K562 (cell line): ENCODE measurements at regions not wholly inside any gene's neighbourhood (a gene's known extent, or its start where the extent isn't known, plus 50 kb on each side); places are given as distances from the start of the nearest gene placed in this dataset.

ENCODE experiments used
- ATAC-seq: fragments of 200-7000 bp; cut with Tn5 transposase; 3 replicates; pipeline ENCODE4 v1.9.1; 2020; ENCODE audit warnings: moderate library complexity
- BruUV-seq: library from RNA; stranded (reverse); fragments of 400-500 nt; replicated peaks from 2 replicates; lab custom pipeline; 2021; lab: Mats Ljungman, UMichigan
- CTCF ChIA-PET: fragments of 300-600 bp; formaldehyde crosslinking; extraction: SDS; loops from one replicate; lab custom pipeline; 2021; ENCODE audit warnings: low intra/inter-chr PET ratio; lab: Yijun Ruan, JAX
- POLR2A ChIA-PET: fragments of 300-600, 350-650 bp; sonication (Branson Sonifier 250); formaldehyde crosslinking; extraction: SDS; loops from one replicate; lab custom pipeline; 2021; ENCODE audit warnings: antibody characterized with exemption, inconsistent platforms; lab: Yijun Ruan, JAX
- DNase-seq, 4 experiments: peaks; one replicate each; pipeline versions ENCODE4 v3.0.0 to v3.0.0-alpha.2; 2011 to 2018; ENCODE audit warnings: low spot score in 3 of 4, mixed read lengths in 3 of 4; ENCODE audit errors: extremely low read depth in 1 of 4
- FAIRE-seq: peaks from 2 replicates; lab custom pipeline; 2011; peaks lifted over from hg19 to GRCh38; lab: Jason Lieb, UNC
- H2AFZ ChIP-seq: 2 replicates; pipeline ENCODE4 v1.6.0; 2011; ENCODE audit warnings: low read depth, low read length, control low read depth, inconsistent platforms
- H3K27ac ChIP-seq: fragments of 200-600 bp; 3 replicates; pipeline ENCODE4 v1.8.0; 2011; ENCODE audit warnings: low read depth, mild to moderate bottlenecking, control low read depth, inconsistent platforms, low read length, moderate library complexity, mixed read lengths; ENCODE audit errors: extremely low read depth
- H3K27me3 ChIP-seq, 2 experiments: fragments of 300-600 bp in 1 of 2; 2 replicates in 1 of 2; 3 replicates in 1 of 2; pipeline versions ENCODE4 v1.6.0 to v1.8.0; 2011; ENCODE audit warnings: inconsistent platforms in 2 of 2, low read length in 2 of 2, mild to moderate bottlenecking in 1 of 2, mixed read lengths in 1 of 2, moderate library complexity in 1 of 2; ENCODE audit not compliant: control insufficient read depth in 2 of 2, insufficient read depth in 2 of 2
- H3K36me3 ChIP-seq: fragments of 300-600 bp; 3 replicates; pipeline ENCODE4 v1.8.0; 2011; ENCODE audit warnings: mild to moderate bottlenecking, low read length, inconsistent platforms; ENCODE audit not compliant: control insufficient read depth, insufficient read depth
- H3K4me1 ChIP-seq, 2 experiments: fragments of 200-600 bp in 1 of 2; replicated peaks in 1 of 2; 2 replicates in 1 of 2; 3 replicates in 1 of 2; pipeline versions ENCODE4 v1.5.1 to v1.8.0; 2011; ENCODE audit warnings: inconsistent platforms in 2 of 2, low read length in 2 of 2, mild to moderate bottlenecking in 1 of 2, mixed read lengths in 1 of 2, moderate library complexity in 1 of 2; ENCODE audit not compliant: control insufficient read depth in 2 of 2, insufficient read depth in 2 of 2
- H3K4me2 ChIP-seq: 2 replicates; pipeline ENCODE4 v1.6.1; 2011; ENCODE audit warnings: low read length, control low read depth, inconsistent platforms, mixed read lengths; ENCODE audit not compliant: insufficient read depth
- H3K4me3 ChIP-seq: fragments of 200-600 bp; sonication (generic), shearing (Covaris generic); 2 replicates; pipeline ENCODE4 v1.5.1; 2016; ENCODE audit warnings: control low read depth, inconsistent platforms
- H3K79me2 ChIP-seq: fragments of 200-600 bp; 3 replicates; pipeline ENCODE4 v1.8.0; 2011; ENCODE audit warnings: low read length, inconsistent platforms; ENCODE audit not compliant: control insufficient read depth, insufficient read depth
- H3K9ac ChIP-seq, 2 experiments: 2 replicates each; pipeline versions ENCODE4 v1.6.0 to v1.6.1; 2011; ENCODE audit warnings: low read depth in 2 of 2, low read length in 2 of 2, control low read depth in 1 of 2, inconsistent platforms in 1 of 2, mild to moderate bottlenecking in 1 of 2, mixed read lengths in 1 of 2; ENCODE audit not compliant: insufficient read depth in 1 of 2
- H3K9me1 ChIP-seq: one replicate; pipeline ENCODE4 v1.6.0; 2011; ENCODE audit warnings: inconsistent platforms, mild to moderate bottlenecking, low read length, moderate library complexity; ENCODE audit not compliant: control insufficient read depth, insufficient read depth
- H3K9me3 ChIP-seq: replicated peaks from 2 replicates; pipeline ENCODE4 v1.5.1; 2011; ENCODE audit warnings: low read depth, low read length, inconsistent platforms; ENCODE audit not compliant: control insufficient read depth, insufficient read depth
- H4K20me1 ChIP-seq: replicated peaks from 2 replicates; pipeline ENCODE4 v1.6.1; 2011; ENCODE audit warnings: low read length, inconsistent platforms, mixed read lengths; ENCODE audit not compliant: control insufficient read depth, insufficient read depth
- HNRNPH1 ChIP-seq: fragments of 200-400 bp; formaldehyde crosslinking; optimal IDR thresholded peaks from 2 replicates; pipeline ENCODE3; 2017; ENCODE audit warnings: low read depth, mild to moderate bottlenecking, low read length, moderate library complexity
- MIER1 ChIP-seq: fragments of 450-650 bp; IDR thresholded peaks from 2 replicates; pipeline ENCODE4 v1.6.1; 2016; ENCODE audit warnings: antibody characterized with exemption, mild to moderate bottlenecking, low read depth
- RNF219 ChIP-seq: fragments of 250-450 bp; sonication (Bioruptor Pico); IDR thresholded peaks from 2 replicates; pipeline ENCODE4 v1.5.0; 2022; ENCODE audit warnings: mild to moderate bottlenecking
- SMARCA4 ChIP-seq: fragments of 450-650 bp; IDR thresholded peaks from 2 replicates; pipeline ENCODE4 v1.6.1; 2016
- STAT5A ChIP-seq: IDR thresholded peaks from 2 replicates; pipeline ENCODE4 v1.6.1; 2012; ENCODE audit warnings: low read length, inconsistent platforms, borderline replicate concordance
- ZNF717 ChIP-seq: fragments of 250-450 bp; sonication (Bioruptor Pico); IDR thresholded peaks from 2 replicates; pipeline ENCODE4 v1.5.0; 2021
- ZSCAN29 ChIP-seq: fragments of 450-650 bp; IDR thresholded peaks from 2 replicates; pipeline ENCODE4 v1.6.1; 2017
- WGBS: fragments of 100-300 bp; shearing (Covaris generic); methylation state at CpG from one replicate; pipeline ENCODE4 v1.1.6; 2016; ENCODE audit warnings: low coverage, mixed read lengths; ENCODE audit not compliant: insufficient coverage; ENCODE audit errors: missing lambda C conversion rate; 5-methylcytosine and 5-hydroxymethylcytosine counted together
- in situ Hi-C: fragments of 300-500 bp; cut with MboI; formaldehyde crosslinking; loops from 4 replicates; pipeline ENCODE4 v1.15.0; 2018; ENCODE audit warnings: inconsistent platforms, mixed read lengths
- intact Hi-C: fragments of 100-400 bp; cut with micrococcal nuclease; formaldehyde crosslinking; loops from 2 replicates; pipeline ENCODE4 v1.14.2; 2022

- no peak overlapping the region for H2AFZ ChIP-seq
- no peaks in the 10 kb centered on the region for H3K9me3 ChIP-seq
- no peak overlapping the region for H3K9ac ChIP-seq
- intact Hi-C loops (no loop called here), in situ Hi-C loops (no loop called here)
- POLR2A ChIA-PET = no interaction called here
- DNase-seq (no peak), FAIRE-seq (no peak), ATAC-seq (no peak)
- no peak overlapping the region for H3K4me3 ChIP-seq
- no peak for TF ChIP-seq HNRNPH1
- TF ChIP-seq ZNF717 = no peak
- TF ChIP-seq ZSCAN29 = no peak
- no peak overlapping the region for H3K4me2 ChIP-seq
- no TSS peak for BruUV-seq
- H3K9me1 ChIP-seq = no peaks in the 10 kb centered on the region
- CTCF ChIA-PET = no interaction called here
- no peaks in the 10 kb centered on the region for H3K36me3 ChIP-seq
- no peaks in the 10 kb centered on the region for H3K79me2 ChIP-seq
- H3K27ac ChIP-seq = no peak overlapping the region
- H3K27me3 ChIP-seq = no peaks in the 10 kb centered on the region
- no peaks in the 10 kb centered on the region for H3K4me1 ChIP-seq
- no peaks in the 10 kb centered on the region for H4K20me1 ChIP-seq
Measured at GRCh38 chr5:102578362-102578761, 79.6 kb upstream of the SLCO6A1 start.

GRCh38 chr5:102579379-102579778 lies 80.6 kb upstream of the SLCO6A1 start:
- no peak overlapping the region for H3K9ac ChIP-seq
- H3K9me3 ChIP-seq = no peaks in the 10 kb centered on the region
- H3K4me2 ChIP-seq = no peak overlapping the region
- no peaks in the 10 kb centered on the region for H3K27me3 ChIP-seq
- no peaks in the 10 kb centered on the region for H4K20me1 ChIP-seq
- H3K27ac ChIP-seq = no peak overlapping the region
- WGBS = 0% methylated on average over 1 of the region's 1 CpG
- no TSS peak for BruUV-seq
- H2AFZ ChIP-seq = no peak overlapping the region
- FAIRE-seq (no peak), DNase-seq (no peak), ATAC-seq (no peak)
- H3K79me2 ChIP-seq = no peaks in the 10 kb centered on the region
- H3K4me1 ChIP-seq = no peaks in the 10 kb centered on the region
- no peak overlapping the region for H3K4me3 ChIP-seq
- ChIA-PET POLR2A (no interaction called here), CTCF (no interaction called here)
- intact Hi-C loops (no loop called here), in situ Hi-C loops (no loop called here)
- no peak for TF ChIP-seq MIER1
- no peak for TF ChIP-seq RNF219
- TF ChIP-seq SMARCA4 = no peak
- no peak for TF ChIP-seq STAT5A
- H3K9me1 ChIP-seq = no peaks in the 10 kb centered on the region
- no peaks in the 10 kb centered on the region for H3K36me3 ChIP-seq
